HG02884 (cell line): ENCODE measurements at regions not wholly inside any gene's neighbourhood (a gene's known extent, or its start where the extent isn't known, plus 50 kb on each side); places are given as distances from the start of the nearest gene placed in this dataset.

Experiments used
- ATAC-seq: cut with Tn5 transposase; IDR thresholded peaks from one replicate; pipeline ENCODE4 v1.9.1; 2021; ENCODE audit warnings: mild to moderate bottlenecking, moderate library complexity; ENCODE audit not compliant: unreplicated experiment

DNA sequence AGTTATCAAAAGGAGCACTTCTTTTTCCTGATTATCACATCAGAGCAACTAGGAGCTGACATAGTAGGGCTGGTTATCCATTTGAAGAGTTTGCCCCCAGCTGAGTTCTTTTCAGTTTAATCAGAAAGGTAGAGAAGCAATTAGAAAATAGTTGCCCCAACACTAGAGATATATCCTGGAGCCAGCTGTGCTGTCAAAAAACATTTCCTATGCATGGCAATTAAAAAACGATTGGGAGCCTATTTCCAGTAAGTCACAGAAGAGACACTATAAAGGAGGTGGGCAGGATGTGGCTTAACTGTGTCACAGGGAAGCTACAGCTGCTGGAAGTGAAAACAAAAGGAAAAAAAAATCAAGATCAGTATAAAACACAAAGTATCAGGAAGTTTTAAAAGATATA, 155.7 kb upstream of the SLITRK1 start:
- no peak for ATAC-seq

DNA sequence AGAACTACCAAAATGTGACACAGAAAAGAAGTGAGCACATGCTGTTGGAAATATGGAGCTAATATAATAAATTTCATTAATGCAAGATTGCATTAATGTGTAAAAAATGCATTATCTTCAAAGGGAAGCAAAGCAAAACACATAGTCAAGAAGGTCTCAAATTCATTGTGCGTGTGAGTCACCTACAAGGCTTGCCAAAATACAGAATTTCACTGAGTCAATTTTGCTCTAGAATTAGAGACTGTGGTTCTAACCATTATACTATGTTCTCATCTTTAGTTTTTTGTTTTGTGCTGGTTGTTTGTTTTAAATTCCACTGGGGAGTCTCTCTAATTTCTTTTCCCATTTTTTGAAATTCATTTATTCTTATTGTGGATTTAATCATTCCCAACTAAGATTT, 149.8 kb upstream of the SLITRK1 start:
- no peak for ATAC-seq

DNA sequence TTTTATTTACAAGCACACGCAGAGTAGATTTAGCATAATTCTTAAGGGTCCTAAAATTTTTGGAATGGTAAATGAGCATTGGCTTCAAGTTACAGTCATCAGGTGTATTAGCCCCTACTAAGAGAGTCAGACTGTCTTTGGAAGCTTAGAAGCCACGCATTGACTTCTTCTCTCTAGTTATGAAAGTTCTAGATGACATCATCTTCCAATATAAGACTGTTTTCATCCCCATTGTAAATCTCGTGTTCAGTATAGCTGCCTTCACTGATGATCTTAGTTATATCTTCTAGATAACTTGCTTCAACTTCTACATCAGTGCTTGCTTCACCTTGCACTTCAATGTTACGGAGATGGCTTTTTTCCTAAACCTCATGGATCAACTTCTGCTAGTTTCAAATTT, 148.8 kb upstream of the SLITRK1 start:
- no peak for ATAC-seq

DNA sequence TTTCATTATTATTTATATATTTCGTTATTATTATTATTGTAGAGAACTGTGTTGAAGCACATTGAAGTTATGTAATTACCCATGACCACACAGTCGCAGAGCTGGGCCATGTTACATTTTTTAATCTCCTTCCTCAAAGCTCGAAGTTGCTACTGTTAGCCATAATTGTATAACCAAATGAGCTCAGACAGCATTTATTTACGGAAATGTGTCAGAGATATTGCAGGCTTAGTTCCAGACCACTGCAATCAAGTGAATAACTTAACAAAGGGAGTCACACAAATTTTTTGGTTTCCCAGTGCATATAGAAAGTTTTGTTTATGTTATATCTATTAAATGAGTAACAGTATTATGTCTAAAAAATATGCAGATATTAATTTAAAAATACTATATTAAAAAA, 147.1 kb upstream of the SLITRK1 start:
- no peak for ATAC-seq

DNA sequence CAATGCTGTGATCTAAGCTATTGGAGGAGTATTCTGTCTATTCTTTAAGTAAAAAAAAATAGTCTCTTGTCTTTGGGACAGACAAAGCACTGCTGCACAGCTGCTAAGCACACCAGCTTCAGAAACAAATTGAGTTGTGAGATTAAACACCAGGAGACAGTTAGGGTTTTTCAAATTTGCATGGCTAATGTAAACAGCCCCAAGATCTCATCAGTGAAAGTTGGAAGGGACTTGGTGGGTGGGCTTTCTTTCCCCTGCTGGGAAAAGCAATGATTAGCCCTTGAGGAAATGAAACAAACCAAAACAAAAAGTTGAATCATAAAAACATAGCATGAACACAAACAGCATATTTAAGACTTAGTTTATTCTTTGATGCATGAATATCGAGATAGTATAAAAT, 143.6 kb upstream of the SLITRK1 start:
- no peak for ATAC-seq

DNA sequence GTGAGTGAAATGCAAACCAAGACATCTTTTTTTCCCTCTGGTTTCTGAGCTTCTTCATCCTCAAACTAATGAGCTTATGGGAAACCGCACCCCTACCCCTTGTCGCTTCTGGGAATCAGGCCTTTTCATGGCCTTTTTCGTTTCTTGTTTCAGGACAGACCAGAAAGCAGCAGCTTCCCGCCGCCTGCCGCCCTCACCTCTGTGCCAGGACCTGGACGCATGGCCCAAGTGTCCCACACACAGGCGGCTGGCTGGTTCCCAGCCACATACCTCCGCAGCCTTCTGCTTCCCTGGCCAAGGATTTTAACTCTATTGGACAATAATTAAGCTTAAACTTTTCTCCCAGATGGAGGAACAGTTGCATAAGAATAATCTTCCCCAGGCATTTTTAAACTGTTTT, 114.1 kb upstream of the SLITRK1 start:
- no peak for ATAC-seq

DNA sequence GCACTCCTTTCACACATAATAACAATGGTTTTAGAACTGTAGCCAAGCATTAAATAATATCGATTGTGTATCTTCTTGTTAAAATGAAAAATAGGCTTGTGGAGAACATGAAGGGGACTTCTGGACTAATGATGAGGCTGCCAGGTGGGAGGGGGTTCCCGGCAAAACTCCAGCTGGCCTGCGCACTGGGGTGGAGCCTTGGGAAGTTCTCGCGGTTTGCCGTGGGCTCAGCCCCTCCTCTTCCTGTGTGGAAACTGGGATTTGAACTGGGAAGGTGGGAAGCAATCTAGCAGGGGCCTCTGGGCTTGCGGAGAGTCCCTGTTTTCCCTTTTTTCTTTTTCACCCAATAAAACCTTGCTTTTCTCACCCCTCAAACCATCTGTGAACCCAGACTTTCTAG, 113.7 kb upstream of the SLITRK1 start:
- no peak for ATAC-seq

DNA sequence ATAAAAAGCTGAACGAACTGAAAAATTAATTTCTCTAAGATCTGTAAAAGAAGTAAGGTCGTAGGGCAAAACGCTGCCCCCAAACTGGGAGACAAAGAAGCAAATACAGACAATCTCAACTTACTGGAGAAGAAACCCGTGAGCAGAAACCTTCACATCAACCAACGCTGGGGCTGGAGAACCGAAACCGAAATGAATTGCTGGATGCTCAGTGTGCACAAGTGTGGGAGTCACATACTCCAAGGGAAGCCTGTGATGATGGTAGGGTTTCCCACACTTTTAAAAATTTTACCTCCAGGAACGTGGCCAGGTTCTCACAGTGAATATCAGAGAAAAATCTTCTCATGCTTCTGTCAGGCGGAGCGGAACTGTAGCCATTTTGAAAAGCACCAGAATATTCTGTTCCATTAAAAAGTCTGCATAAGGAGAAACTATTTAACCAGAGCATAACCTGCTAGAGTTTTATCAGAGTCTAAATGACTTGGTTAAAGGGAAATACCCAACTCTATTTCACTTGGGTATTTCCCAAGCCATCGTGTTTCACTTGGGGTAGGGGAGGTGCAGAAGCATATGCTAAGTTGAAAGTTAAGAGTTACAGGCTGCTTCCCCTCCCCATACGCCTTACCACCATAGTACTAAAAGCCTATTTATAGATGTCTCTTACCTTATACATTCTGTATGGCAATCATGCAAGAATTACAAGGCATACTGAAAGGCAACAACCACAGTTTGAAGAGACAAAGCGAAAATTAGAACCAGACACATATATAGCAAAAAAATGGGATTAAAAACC, 110.5 kb upstream of the SLITRK1 start:
- ATAC-seq, result no peak

DNA sequence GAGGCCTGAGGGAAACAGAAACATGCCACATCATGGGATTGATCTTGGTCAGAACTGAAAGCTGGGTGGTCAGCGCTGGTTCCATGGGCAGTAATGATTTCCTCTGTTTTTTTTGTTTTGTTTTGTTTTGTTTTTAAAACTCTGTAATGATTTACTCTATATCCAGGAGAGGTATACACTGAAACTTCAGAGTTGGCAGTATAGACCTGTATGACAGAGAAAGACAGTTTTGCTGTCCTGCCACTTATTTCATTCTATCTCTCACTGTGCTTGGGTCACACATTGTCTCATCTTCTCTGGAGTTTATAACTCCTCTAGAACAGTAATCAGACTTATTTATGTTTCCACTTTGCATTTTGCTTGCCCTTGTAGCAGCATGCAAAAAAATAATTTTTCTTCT, 105.1 kb upstream of the SLITRK1 start:
- ATAC-seq, result no peak

DNA sequence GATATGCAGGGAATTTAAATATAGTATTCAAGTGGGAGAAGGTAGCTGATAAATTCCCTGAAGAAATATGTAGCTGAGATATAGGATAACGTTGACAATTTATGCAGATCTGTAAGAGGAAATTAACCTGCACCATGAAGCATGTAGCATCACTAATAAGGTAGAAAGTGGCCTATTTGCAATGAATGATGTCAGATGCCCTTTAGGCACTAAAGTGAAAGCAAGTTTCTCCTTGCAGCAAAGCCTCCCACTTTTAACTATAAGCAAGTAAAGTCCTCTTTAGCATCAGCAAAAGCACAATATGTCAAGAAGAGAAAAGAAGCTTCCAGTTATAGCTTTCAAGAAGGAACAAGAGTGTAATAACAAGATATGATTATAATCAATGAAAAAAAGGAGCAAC, 102.5 kb upstream of the SLITRK1 start:
- no peak for ATAC-seq

DNA sequence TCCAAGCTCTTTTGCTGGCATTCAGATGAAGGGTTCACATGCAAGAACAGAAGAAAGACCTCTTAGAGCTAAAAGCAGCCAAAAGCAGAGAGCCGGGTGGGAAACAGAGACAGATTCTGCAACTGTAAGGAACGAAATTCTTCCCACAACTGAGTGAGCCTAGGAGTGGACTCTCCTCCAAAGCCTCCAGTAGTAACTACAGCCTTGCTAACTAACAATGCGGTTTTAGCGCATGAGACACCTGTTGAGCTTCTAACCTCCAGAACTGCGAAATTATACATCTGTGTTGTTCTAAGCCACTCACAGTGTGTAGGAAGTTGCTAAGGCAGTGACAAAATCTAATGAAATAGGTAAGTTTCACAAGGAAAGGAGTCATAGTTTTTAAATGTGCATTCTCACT, 98.1 kb upstream of the SLITRK1 start:
- no peak for ATAC-seq

DNA sequence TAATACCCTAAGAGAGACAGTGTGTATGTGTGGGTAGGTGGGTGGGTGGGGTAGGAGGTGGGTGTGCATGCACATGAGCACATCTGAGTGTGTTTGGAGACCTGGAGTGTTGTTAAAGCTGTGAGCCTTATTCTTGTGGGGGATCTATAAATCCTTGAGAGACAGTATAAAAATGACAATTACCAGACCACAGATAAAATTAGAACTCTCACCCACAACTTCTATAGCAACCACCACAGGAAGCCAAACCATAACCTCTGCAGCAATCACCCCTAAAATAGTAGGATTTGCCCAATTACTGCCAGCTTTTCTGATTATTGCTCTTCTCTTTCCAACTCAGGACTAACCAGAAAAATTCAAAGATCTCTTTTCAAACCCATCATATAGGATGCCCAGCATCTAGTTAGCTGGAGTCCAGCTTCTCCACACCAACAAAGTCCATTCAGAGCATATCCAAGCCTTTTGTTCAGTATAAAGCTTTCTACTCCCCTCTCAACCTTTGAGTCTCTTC, 93.4 kb upstream of the SLITRK1 start:
- no peak for ATAC-seq

DNA sequence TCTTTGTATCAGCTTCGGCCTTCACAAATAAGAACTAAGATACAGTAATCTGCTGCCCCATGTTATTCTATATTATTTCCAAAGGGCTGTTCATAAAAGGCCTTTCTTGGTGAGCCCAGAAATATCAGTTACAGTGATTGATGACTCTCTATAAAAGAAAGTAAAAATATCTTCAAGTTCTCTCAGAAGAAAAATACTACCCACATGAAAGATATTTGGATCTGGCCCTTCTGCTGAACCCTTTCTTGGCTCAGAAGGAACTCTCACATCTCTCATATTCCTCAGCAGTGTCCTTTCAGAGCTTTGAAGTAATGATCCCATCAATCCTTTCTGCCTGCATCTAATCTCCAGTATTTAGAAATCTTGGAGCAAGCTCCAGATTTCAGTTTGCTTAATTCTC, 76.3 kb upstream of the SLITRK1 start:
- ATAC-seq, result no peak

DNA sequence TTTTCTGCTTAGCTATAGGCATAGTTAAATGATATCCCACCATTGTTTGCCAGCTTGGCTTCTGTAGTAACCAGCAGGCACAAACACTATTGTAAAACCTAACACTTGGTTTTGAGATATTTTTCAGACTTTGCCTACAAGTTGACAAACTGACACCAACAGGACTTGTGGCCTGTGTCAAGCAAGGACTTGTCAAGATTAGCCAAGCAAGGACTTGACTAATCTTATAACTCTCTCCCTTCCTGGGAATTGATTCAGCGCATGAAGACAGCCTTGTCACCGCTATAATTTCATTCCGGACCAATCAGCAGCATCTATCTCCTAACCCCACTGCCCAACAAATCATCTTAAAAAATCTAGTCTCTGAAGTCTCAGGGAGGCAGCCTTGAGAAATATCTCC, 72.7 kb upstream of the SLITRK1 start:
- no peak for ATAC-seq

DNA sequence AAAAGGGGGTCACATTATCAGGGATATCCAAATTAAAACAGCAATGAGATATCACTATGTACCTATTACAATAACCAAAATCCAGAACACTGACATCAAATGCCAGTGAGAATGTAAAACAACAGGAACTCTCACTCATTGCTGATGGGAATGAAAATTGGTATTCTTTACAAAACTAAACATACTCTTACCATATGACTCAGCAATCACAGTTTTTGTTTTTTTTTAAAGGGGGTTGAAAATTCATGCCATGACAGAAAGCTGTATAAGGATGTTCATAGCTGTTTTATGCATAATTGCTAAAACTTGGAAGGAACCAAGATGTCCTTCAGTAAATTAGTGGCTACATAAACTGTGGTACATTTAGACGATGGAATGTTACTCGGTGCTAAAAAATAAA, 71.6 kb upstream of the SLITRK1 start:
- no peak for ATAC-seq

DNA sequence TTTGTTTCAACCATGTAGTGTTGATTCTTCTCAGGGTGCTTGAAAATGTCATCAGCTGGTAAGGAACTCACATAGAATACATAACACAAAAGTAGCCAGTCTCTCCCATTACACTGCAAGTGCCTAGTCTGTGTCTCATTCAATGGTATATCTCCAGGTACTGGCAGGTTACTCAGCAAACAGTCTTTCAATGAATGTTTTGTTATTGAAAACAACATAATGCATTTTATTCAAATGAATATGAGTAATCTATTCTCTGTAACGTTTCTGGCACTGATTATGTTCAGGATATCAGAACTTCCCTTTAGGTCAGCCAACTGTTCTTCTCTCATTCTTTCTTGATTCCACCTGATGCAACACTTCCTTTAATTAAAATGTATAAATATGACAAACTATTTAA, 68.0 kb upstream of the SLITRK1 start:
- no peak for ATAC-seq

DNA sequence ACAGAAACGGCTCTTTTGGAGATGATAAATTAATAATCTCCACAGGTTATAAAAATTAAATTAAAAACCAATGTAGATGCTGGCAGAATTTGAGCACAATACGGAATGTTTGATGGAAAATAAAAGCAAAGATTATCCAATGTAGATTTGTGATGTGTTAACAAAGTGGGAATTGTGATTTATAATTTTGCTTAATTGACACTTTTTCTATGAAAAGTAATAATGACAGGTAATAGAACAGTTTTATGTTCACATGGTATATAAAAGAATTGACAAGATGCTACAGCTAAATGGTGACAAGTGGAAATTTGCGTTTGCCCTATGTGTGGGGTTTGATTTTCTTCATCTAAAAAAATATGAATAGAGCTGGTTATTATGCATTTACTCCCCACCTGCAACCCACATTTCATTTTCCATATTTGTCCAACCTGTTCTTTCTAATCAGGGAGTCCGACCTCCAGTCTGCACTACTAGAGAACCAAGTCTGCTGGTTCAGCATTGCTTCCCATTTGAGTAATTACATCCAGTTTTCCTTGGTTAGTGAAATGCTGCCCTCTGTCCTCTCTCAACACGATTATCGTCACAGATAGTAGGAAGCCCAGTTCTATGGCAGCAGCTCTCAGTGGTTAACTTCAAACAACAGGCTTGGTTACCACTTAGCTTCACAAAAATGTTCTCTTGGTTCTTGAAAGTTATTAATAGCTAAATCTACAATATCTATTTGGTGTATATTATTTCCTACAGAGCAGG, 61.4 kb upstream of the SLITRK1 start:
- no peak for ATAC-seq

DNA sequence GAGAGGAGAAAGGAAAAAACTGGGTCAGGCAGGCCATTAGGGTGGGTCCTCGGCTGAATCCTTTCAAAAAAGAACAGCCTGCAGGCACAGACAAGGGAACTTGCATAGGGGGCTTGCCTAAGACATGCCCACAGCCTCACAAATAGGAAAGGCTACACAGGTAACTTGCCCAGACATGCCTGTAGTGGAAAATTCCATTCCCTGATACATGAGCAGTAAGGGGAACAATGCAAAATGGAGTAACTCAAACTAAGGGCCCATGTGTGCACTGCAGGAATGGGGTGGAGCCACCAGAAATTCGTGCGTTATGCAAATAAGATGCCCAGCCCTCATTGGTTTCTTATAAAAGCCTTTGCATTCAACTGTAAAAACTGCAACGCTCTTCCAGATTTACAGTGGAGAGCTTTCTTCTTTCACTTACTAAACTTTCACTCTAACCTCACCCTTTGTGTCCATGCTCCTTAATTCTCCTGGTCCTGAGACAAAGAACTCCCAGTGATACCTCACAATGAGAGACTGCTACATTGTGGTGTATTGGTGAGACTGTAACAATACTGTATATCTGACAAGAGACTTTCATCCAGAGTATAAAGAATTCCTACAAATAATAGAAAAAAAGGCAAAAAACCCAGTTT, 59.5 kb upstream of the SLITRK1 start:
- ATAC-seq, result no peak

DNA sequence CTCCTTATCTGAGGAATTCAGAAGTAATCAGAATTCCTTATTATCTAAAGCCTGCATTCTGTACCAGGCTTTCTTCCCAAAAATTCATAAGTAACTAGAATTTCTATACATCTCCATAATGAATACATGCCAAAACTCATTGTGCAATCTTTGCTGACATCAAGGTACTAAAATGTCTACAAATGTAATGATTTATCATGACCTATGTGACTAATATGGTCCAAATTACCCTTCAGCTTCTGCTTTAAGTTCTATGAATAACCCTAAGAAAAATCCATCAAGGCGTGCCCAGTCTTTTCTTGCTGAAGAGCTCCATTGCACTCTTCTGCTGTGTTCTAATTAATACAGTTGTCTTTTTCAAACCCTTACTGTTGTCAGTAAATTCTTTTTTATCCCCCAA, 58.5 kb upstream of the SLITRK1 start:
- no peak for ATAC-seq

DNA sequence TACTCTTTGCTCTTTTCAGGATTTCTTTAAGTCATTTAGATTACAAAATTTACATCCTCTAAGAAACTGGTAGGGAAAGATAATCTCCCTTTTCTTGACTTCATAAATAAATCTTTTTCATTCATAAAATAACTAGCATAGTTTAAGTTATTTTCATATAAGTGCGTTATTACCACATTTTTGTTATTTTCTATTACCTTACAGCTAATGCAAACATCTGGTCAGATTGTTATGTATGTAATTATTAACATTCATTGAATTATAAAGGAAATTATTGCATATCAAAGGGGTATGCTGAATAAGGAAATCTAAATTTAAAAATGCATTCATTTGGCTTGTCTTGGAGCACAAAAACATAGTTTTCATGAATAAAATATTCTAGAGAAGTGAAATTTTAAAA, 55.3 kb upstream of the SLITRK1 start:
- no peak for ATAC-seq

DNA sequence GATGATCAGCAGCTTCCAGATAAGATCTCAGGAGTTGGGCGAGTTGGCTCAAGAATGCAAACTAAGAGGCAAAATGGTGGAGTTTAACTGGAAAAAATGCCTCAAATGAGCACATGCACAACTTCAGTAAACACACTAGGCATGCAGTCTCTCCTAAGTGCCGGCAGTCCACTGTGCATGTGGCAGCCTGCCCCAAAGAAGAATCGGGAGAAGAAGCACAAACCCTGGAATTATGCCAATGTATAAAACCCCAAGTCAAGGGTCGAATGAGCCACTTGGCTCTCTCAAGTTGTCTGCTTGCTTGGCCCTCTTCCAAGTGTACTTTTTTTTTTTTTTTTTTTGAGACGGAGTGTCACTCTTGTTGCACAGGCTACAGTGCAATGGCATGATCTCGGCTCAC, 53.3 kb upstream of the SLITRK1 start:
- no peak for ATAC-seq
